ENCODE measurements at regions not wholly inside any gene's neighbourhood (a gene's known extent, or its start where the extent isn't known, plus 50 kb on each side); places are given as distances from the start of the nearest gene placed in this dataset.

- H3K4me3 ChIP-seq (ENCODE audit: low read depth, low read length), result no peak overlapping the region
- CTCF ChIA-PET, result no interaction called here
- DNase-seq (ENCODE audit: low read depth, low spot score), result no peak
- POLR2A ChIA-PET, result no interaction called here
- no peak for TF ChIP-seq CTCF (IDR thresholded peaks at IDR 0.05; ENCODE audit: insufficient read depth, low read length, missing control alignments)
Observed at GRCh38 chr3:171511450-171511849, 51.2 kb upstream of the TNIK start.
